ENCODE measurements at regions not wholly inside any gene's neighbourhood (a gene's known extent, or its start where the extent isn't known, plus 50 kb on each side); places are given as distances from the start of the nearest gene placed in this dataset.
"Not testable (repeated sequence)": the region's sequence is repeated elsewhere in the genome, so short reads cannot be mapped to it uniquely, and the experiment has no call there.

- Histone ChIP-seq H3K27me3 (ENCODE audit: control insufficient read depth, insufficient read depth, low read length, poor library complexity, severe bottlenecking) (no peaks in the 10 kb centered on the region), H3K36me3 (ENCODE audit: control insufficient read depth, insufficient read depth, low read length) (no peaks in the 10 kb centered on the region), H3K27ac (ENCODE audit: insufficient read depth, low read depth, low read length, poor library complexity, severe bottlenecking) (no peak overlapping the region), H3K4me3 (ENCODE audit: insufficient read depth, low read depth, low read length) (no peak overlapping the region), H3K9me3 (ENCODE audit: control insufficient read depth, low read length) (no peaks in the 10 kb centered on the region), H3K4me1 (ENCODE audit: control insufficient read depth, insufficient read depth, low read length) (no peaks in the 10 kb centered on the region)
- WGBS, 2 experiments, result 100% methylated on average over 2 of the region's 2 CpGs; no CpG with 5 or more reads in 1 of the 2 experiments
These were observed 551.4 kb upstream of the ADGRL3 start for GRCh38 chr4:60648774-60649173.

GRCh38 chr4:60652933-60653332, 547.2 kb upstream of the ADGRL3 start:
- Histone ChIP-seq H3K4me1 (ENCODE audit: control insufficient read depth, insufficient read depth, low read length) (no peaks in the 10 kb centered on the region), H3K27ac (ENCODE audit: insufficient read depth, low read depth, low read length, poor library complexity, severe bottlenecking) (no peak overlapping the region), H3K36me3 (ENCODE audit: control insufficient read depth, insufficient read depth, low read length) (no peaks in the 10 kb centered on the region)

DNA sequence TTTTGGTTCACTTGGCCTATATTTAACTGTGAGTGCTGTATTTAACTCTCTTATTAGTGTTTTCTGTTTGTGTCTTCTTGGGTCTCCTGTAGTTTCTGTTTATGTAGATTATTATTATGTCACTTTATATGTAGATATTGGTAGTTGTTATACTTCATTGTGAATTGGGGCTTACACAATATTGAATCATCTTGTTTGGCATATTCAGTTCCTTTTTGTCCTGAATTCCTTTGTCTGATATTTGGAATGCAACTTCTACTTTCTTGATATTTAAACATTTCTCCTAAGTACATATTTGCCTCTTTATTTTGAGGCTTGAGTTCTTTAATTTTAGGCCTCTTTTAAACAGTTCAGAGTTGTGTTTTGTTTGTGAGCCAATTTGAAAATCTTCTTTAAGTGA, 544.8 kb upstream of the ADGRL3 start:
- Histone ChIP-seq H3K4me3 (ENCODE audit: insufficient read depth, low read depth, low read length) (no peak overlapping the region), H3K27ac (ENCODE audit: insufficient read depth, low read depth, low read length, poor library complexity, severe bottlenecking) (no peak overlapping the region), H3K4me1 (ENCODE audit: control insufficient read depth, insufficient read depth, low read length) (no peaks in the 10 kb centered on the region), H3K9me3 (ENCODE audit: control insufficient read depth, low read length) (no peaks in the 10 kb centered on the region), H3K27me3 (ENCODE audit: control insufficient read depth, insufficient read depth, low read length, poor library complexity, severe bottlenecking) (no peaks in the 10 kb centered on the region), H3K36me3 (ENCODE audit: control insufficient read depth, insufficient read depth, low read length) (no peaks in the 10 kb centered on the region)

More at GRCh38 chr4:60652933-60653332, 547.2 kb upstream of the ADGRL3 start:
- Histone ChIP-seq H3K4me3 (ENCODE audit: insufficient read depth, low read depth, low read length) (no peak overlapping the region), H3K27me3 (ENCODE audit: control insufficient read depth, insufficient read depth, low read length, poor library complexity, severe bottlenecking) (no peaks in the 10 kb centered on the region), H3K9me3 (ENCODE audit: control insufficient read depth, low read length) (no peaks in the 10 kb centered on the region)

DNA sequence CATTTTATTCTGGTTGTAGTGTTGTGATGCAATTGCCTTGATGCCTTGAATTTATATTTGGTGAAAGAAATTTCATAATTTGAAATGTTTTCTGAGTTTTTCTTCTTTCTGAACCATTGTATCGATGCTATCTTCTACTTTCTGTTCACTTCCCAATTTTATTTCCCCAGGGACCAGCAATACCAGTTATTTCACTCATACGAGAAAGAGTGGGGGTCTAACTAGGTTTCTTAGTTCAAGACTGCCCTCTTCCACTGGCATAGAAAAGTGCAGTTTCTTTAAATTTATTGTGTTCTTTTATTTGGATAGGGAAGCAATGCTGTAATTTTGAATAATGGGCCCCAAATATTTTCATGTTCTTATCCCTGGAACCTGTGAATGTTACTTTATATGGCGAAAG, 544.0 kb upstream of the ADGRL3 start:
- Histone ChIP-seq H3K27ac (ENCODE audit: insufficient read depth, low read depth, low read length, poor library complexity, severe bottlenecking) (no peak overlapping the region), H3K9me3 (ENCODE audit: control insufficient read depth, low read length) (no peaks in the 10 kb centered on the region), H3K36me3 (ENCODE audit: control insufficient read depth, insufficient read depth, low read length) (no peaks in the 10 kb centered on the region), H3K4me1 (ENCODE audit: control insufficient read depth, insufficient read depth, low read length) (no peaks in the 10 kb centered on the region), H3K27me3 (ENCODE audit: control insufficient read depth, insufficient read depth, low read length, poor library complexity, severe bottlenecking) (no peaks in the 10 kb centered on the region), H3K4me3 (ENCODE audit: insufficient read depth, low read depth, low read length) (no peak overlapping the region)
- 74 to 89% methylated on average over 3 of the region's 3 CpGs for WGBS, 2 experiments

DNA sequence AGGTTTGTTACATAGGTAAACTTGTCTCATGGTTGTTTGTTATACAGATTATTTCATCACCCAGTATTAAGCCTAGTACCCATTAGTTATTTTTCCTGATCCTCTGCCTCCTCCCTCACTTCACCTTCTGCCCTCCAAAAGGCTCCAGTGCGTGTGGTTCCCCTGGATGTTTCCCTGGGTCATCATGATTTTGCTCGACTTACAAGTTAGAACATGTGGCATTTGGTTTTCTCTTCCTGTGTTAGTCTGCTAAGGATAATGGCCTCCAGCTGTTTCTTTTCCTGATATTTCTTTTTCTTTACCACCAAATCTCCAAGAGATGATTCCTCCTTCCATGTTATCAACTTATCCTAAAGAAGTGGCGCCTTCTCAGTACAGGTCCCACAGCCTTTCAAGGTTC, 543.1 kb upstream of the ADGRL3 start:
- H3K4me3 ChIP-seq (ENCODE audit: insufficient read depth, low read depth, low read length), result no peak overlapping the region
- no peaks in the 10 kb centered on the region for H3K4me1 ChIP-seq (ENCODE audit: control insufficient read depth, insufficient read depth, low read length)
- no peak overlapping the region for H3K27ac ChIP-seq (ENCODE audit: insufficient read depth, low read depth, low read length, poor library complexity, severe bottlenecking)
- H3K36me3 ChIP-seq (ENCODE audit: control insufficient read depth, insufficient read depth, low read length), result no peaks in the 10 kb centered on the region
- H3K9me3 ChIP-seq (ENCODE audit: control insufficient read depth, low read length), result no peaks in the 10 kb centered on the region
- H3K27me3 ChIP-seq (ENCODE audit: control insufficient read depth, insufficient read depth, low read length, poor library complexity, severe bottlenecking), result no peaks in the 10 kb centered on the region
- WGBS, 2 experiments, result 91 to 97% methylated on average over 3 of the region's 3 CpGs

- H3K9me3 ChIP-seq (ENCODE audit: control insufficient read depth, low read length), result no peaks in the 10 kb centered on the region
- H3K27me3 ChIP-seq (ENCODE audit: control insufficient read depth, insufficient read depth, low read length, poor library complexity, severe bottlenecking), result no peaks in the 10 kb centered on the region
- no peaks in the 10 kb centered on the region for H3K36me3 ChIP-seq (ENCODE audit: control insufficient read depth, insufficient read depth, low read length)
- H3K4me3 ChIP-seq (ENCODE audit: insufficient read depth, low read depth, low read length), result no peak overlapping the region
- no peak overlapping the region for H3K27ac ChIP-seq (ENCODE audit: insufficient read depth, low read depth, low read length, poor library complexity, severe bottlenecking)
- no peaks in the 10 kb centered on the region for H3K4me1 ChIP-seq (ENCODE audit: control insufficient read depth, insufficient read depth, low read length)
These were observed 542.3 kb upstream of the ADGRL3 start for GRCh38 chr4:60657807-60658206.

DNA sequence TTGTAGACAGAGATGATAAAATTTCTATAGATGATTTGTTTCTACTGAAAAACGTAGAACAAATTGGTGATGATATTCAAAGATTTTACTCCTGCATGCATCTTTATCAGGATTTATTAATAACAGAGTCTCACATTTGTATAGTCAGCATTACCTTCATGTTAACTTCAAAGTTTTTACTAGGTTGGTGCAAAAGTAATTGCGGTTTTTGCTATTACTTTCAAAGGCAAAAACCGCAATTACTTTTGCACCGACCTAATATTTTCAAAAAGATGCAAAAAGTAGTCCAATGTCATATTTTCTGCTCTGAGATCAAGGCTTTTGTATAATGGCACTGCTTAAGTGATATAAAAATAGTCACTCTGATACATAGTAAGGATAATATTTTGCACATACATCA, 536.4 kb upstream of the ADGRL3 start:
- Histone ChIP-seq H3K4me1 (ENCODE audit: control insufficient read depth, insufficient read depth, low read length) (no peaks in the 10 kb centered on the region), H3K9me3 (ENCODE audit: control insufficient read depth, low read length) (no peaks in the 10 kb centered on the region), H3K27ac (ENCODE audit: insufficient read depth, low read depth, low read length, poor library complexity, severe bottlenecking) (no peak overlapping the region), H3K27me3 (ENCODE audit: control insufficient read depth, insufficient read depth, low read length, poor library complexity, severe bottlenecking) (no peaks in the 10 kb centered on the region), H3K4me3 (ENCODE audit: insufficient read depth, low read depth, low read length) (no peak overlapping the region), H3K36me3 (ENCODE audit: control insufficient read depth, insufficient read depth, low read length) (no peaks in the 10 kb centered on the region)
- WGBS, 2 experiments, result 94 to 100% methylated on average over 3 to 4 of the region's 4 CpGs

DNA sequence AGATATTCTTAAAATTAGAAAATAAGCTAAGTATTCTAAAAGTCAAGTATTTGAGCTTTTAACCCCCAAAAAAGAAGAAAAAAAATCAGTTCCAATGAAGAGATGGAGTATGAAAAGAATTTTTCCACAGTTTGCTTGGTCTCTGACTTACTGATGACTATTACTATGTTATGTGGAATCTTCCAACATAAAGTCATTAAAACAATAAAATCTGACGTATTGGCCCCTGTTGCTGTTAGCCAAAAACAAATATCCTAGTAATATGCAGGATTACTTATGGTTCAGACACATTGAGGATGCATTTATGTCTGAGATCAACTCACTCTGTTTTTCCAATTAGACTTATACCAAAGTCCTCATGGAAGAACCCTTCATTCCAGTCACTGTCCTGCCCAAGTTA, 517.2 kb upstream of the ADGRL3 start:
- Histone ChIP-seq H3K9me3 (ENCODE audit: control insufficient read depth, low read length) (no peaks in the 10 kb centered on the region), H3K27ac (ENCODE audit: insufficient read depth, low read depth, low read length, poor library complexity, severe bottlenecking) (no peak overlapping the region), H3K4me3 (ENCODE audit: insufficient read depth, low read depth, low read length) (no peak overlapping the region), H3K36me3 (ENCODE audit: control insufficient read depth, insufficient read depth, low read length) (no peaks in the 10 kb centered on the region), H3K27me3 (ENCODE audit: control insufficient read depth, insufficient read depth, low read length, poor library complexity, severe bottlenecking) (no peaks in the 10 kb centered on the region), H3K4me1 (ENCODE audit: control insufficient read depth, insufficient read depth, low read length) (no peaks in the 10 kb centered on the region)
- 90 to 100% methylated on average over 1 of the region's 1 CpG for WGBS, 2 experiments

DNA sequence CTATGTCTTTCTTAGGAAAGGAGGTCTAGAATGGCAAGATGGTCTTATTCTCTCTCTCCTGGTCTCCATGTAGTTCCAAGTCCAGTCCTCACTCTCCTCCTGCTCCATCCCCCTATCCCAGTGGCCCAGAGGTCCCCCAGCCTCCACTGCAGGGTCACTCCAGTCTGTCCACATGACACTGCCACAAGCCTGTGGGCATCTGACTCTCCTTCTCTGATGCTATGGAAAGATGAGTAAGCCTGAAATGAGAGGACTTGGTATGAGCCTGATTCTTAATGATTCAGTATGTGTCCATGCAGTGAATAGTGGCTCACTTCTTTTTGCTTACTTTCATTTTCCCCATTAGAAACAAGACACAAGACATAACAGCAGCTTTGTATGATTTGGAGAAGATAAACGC, 516.8 kb upstream of the ADGRL3 start:
- H3K4me3 ChIP-seq (ENCODE audit: insufficient read depth, low read depth, low read length), result no peak overlapping the region
- H3K27ac ChIP-seq (ENCODE audit: insufficient read depth, low read depth, low read length, poor library complexity, severe bottlenecking), result no peak overlapping the region
- no peaks in the 10 kb centered on the region for H3K27me3 ChIP-seq (ENCODE audit: control insufficient read depth, insufficient read depth, low read length, poor library complexity, severe bottlenecking)
- H3K4me1 ChIP-seq (ENCODE audit: control insufficient read depth, insufficient read depth, low read length), result no peaks in the 10 kb centered on the region
- H3K9me3 ChIP-seq (ENCODE audit: control insufficient read depth, low read length), result no peaks in the 10 kb centered on the region
- WGBS, 2 experiments, result no CpG with 5 or more reads among the region's 1 CpG
- no peaks in the 10 kb centered on the region for H3K36me3 ChIP-seq (ENCODE audit: control insufficient read depth, insufficient read depth, low read length)

- WGBS, 2 experiments, result 86 to 88% methylated on average over 2 of the region's 2 CpGs
- Histone ChIP-seq H3K4me3 (ENCODE audit: insufficient read depth, low read depth, low read length) (no peak overlapping the region), H3K4me1 (ENCODE audit: control insufficient read depth, insufficient read depth, low read length) (no peaks in the 10 kb centered on the region), H3K27me3 (ENCODE audit: control insufficient read depth, insufficient read depth, low read length, poor library complexity, severe bottlenecking) (no peaks in the 10 kb centered on the region), H3K9me3 (ENCODE audit: control insufficient read depth, low read length) (no peaks in the 10 kb centered on the region), H3K27ac (ENCODE audit: insufficient read depth, low read depth, low read length, poor library complexity, severe bottlenecking) (no peak overlapping the region), H3K36me3 (ENCODE audit: control insufficient read depth, insufficient read depth, low read length) (no peaks in the 10 kb centered on the region)
These were observed 516.2 kb upstream of the ADGRL3 start for GRCh38 chr4:60683973-60684372.

DNA sequence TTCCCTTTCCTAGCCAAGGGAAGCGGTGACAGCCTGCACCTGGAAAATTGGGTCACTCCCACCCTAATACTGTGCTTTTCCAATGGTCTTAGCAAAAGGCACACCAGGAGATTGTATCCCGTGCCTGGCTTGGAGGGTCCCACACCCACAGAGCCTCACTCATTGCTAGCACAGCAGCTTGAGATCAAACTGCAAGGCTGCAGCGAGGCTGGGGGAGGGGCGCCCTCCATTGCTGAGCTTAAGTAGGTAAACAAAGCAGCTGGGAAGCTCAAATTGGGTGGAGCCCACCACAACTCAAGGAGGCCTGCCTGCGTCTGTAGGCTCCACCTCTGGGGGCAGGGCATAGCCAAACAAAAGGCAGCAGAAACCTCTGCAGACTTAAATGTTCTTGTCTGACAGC, 504.1 kb upstream of the ADGRL3 start:
- 87 to 88% methylated on average over 5 of the region's 5 CpGs for WGBS, 2 experiments
- H3K27ac ChIP-seq (ENCODE audit: insufficient read depth, low read depth, low read length, poor library complexity, severe bottlenecking); H3K4me3 ChIP-seq (ENCODE audit: insufficient read depth, low read depth, low read length); H3K9me3 ChIP-seq (ENCODE audit: control insufficient read depth, low read length); H3K4me1 ChIP-seq (ENCODE audit: control insufficient read depth, insufficient read depth, low read length); H3K36me3 ChIP-seq (ENCODE audit: control insufficient read depth, insufficient read depth, low read length); H3K27me3 ChIP-seq (ENCODE audit: control insufficient read depth, insufficient read depth, low read length, poor library complexity, severe bottlenecking): not testable (repeated sequence)

Measured in ectodermal cell (in vitro differentiated cells).